CD1c-positive myeloid dendritic cell (primary cell): ENCODE measurements at regions not wholly inside any gene's neighbourhood (a gene's known extent, or its start where the extent isn't known, plus 50 kb on each side); places are given as distances from the start of the nearest gene placed in this dataset.

Experiments used
- DNase-seq: peaks from one replicate; pipeline ENCODE4 v3.0.0-alpha.2; 2016; ENCODE audit errors: extremely low spot score

- no peak for DNase-seq
These were observed 66.9 kb upstream of the C15orf39 start for GRCh38 chr15:75134748-75135147.

GRCh38 chr15:75136118-75136517, 65.6 kb upstream of the C15orf39 start:
- DNase-seq: no peak

GRCh38 chr15:75136758-75137157, 64.9 kb upstream of the C15orf39 start:
- DNase-seq: no peak

GRCh38 chr15:75138016-75138999, 63.4 kb upstream of the C15orf39 start:
- DNase-seq: no peak

GRCh38 chr15:75140080-75140879, 61.4 kb upstream of the C15orf39 start:
- no peak for DNase-seq

- no peak for DNase-seq
These were observed 59.2 kb upstream of the C15orf39 start for GRCh38 chr15:75142499-75142898.

GRCh38 chr15:75143738-75144334, 57.8 kb upstream of the C15orf39 start:
- DNase-seq: no peak

GRCh38 chr15:75145027-75145841, 56.4 kb upstream of the C15orf39 start:
- no peak for DNase-seq

GRCh38 chr15:75148280-75148679, 53.4 kb upstream of the C15orf39 start:
- no peak for DNase-seq

GRCh38 chr15:75149867-75150709, 51.6 kb upstream of the C15orf39 start:
- DNase-seq: peak; percentile 31

- no peak for DNase-seq
These were observed 50.2 kb upstream of the C15orf39 start for GRCh38 chr15:75151214-75152128.
